Gastroesophageal sphincter (tissue), 4 donors: ENCODE measurements at regions not wholly inside any gene's neighbourhood (a gene's known extent, or its start where the extent isn't known, plus 50 kb on each side); places are given as distances from the start of the nearest gene placed in this dataset.

Source experiments
- ATAC-seq: fragments of 150-250 bp; one replicate; pipeline ENCODE4 v1.9.1; 2016; ENCODE audit warnings: mild to moderate bottlenecking, moderate library complexity
- H3K27ac ChIP-seq, 4 donors: fragments of 200-600 bp; sonication (generic) in 3 of 4; 1 replicate in 3 of 4; 2 replicates in 1 of 4; pipeline ENCODE4 v1.5.1; 2016 to 2019
- H3K27me3 ChIP-seq: fragments of 200-600 bp; sonication (generic); one replicate; pipeline ENCODE4 v1.5.1; 2019
- H3K36me3 ChIP-seq, 2 donors: fragments of 200-600 bp; sonication (generic); one replicate each; pipeline ENCODE4 v1.5.1; 2019; ENCODE audit warnings: control low read depth in 1 of 2
- H3K4me1 ChIP-seq, 3 donors: fragments of 200-600 bp; sonication (generic); 1 replicate in 2 of 3; 2 replicates in 1 of 3; pipeline ENCODE4 v1.5.1; 2016 to 2019; ENCODE audit warnings: control low read depth in 2 of 3
- H3K4me3 ChIP-seq, 2 donors: fragments of 200-600 bp; sonication (generic); one replicate each; pipeline ENCODE4 v1.5.1; 2019; ENCODE audit warnings: mild to moderate bottlenecking in 1 of 2, moderate library complexity in 1 of 2
- H3K9me3 ChIP-seq, 3 donors: fragments of 200-600 bp; sonication (generic); one replicate each; pipeline ENCODE4 v1.5.1; 2017 to 2019; ENCODE audit warnings: control low read depth in 2 of 3
- CTCF ChIP-seq, 4 experiments: fragments of 200-600 bp in 2 of 4; fragments of 450-650 bp in 2 of 4; sonication (generic) in 1 of 4; IDR thresholded peaks; one replicate each; pipeline ENCODE4 v1.5.1; 2017 to 2019; ENCODE audit warnings: antibody characterized with exemption in 4 of 4, mild to moderate bottlenecking in 2 of 4, moderate library complexity in 2 of 4
- EP300 ChIP-seq: sonication (generic); formaldehyde crosslinking; IDR thresholded peaks from one replicate; pipeline ENCODE4 v1.6.1; 2017; ENCODE audit warnings: antibody characterized with exemption, mild to moderate bottlenecking
- POLR2A ChIP-seq, 2 donors: fragments of 450-650 bp; IDR thresholded peaks; one replicate each; pipeline ENCODE4 v1.6.1; 2017; ENCODE audit warnings: antibody characterized with exemption in 2 of 2, mild to moderate bottlenecking in 2 of 2, moderate library complexity in 1 of 2
- POLR2AphosphoS5 ChIP-seq: sonication (generic); formaldehyde crosslinking; IDR thresholded peaks from one replicate; pipeline ENCODE4 v1.6.1; 2017; ENCODE audit warnings: antibody characterized with exemption
- WGBS, 2 donors: methylation state at CpG; one replicate each; pipeline ENCODE4 v1.1.5; 2018; ENCODE audit warnings: low coverage in 1 of 2; 5-methylcytosine and 5-hydroxymethylcytosine counted together

- ATAC-seq, result no peak
- TF ChIP-seq POLR2AphosphoS5 (no peak), POLR2A (IDR thresholded peaks at IDR 0.05) (no peak), CTCF (IDR thresholded peaks at IDR 0.05) (no peak), EP300 (no peak)
- peaks cover 50% of the 10 kb centered on the region for H3K27me3 ChIP-seq
- no peaks in the 10 kb centered on the region for H3K4me1 ChIP-seq
- WGBS, 2 donors, result 70 to 79% methylated on average over 7 to 8 of the region's 8 CpGs
- H3K4me3 ChIP-seq, result no peak overlapping the region
- peaks cover 0 to 20% (median 0%) of the 10 kb centered on the region in 3 donors for H3K9me3 ChIP-seq
- H3K27ac ChIP-seq, result no peak overlapping the region
- H3K36me3 ChIP-seq, result no peaks in the 10 kb centered on the region
Observed at GRCh38 chr21:36608041-36608896, 90.6 kb upstream of the SIM2 start.

- peaks cover 0 to 26% (median 0%) of the 10 kb centered on the region in 3 donors for H3K9me3 ChIP-seq
- WGBS, 2 donors, result 67 to 78% methylated on average over 1 of the region's 1 CpG
- H3K4me3 ChIP-seq, result no peak overlapping the region
- no peaks in the 10 kb centered on the region for H3K4me1 ChIP-seq
- H3K36me3 ChIP-seq, result no peaks in the 10 kb centered on the region
- H3K27ac ChIP-seq, result no peak overlapping the region
- no peak for TF ChIP-seq POLR2A (IDR thresholded peaks at IDR 0.05)
- TF ChIP-seq CTCF (IDR thresholded peaks at IDR 0.05), result no peak
- TF ChIP-seq POLR2AphosphoS5, result no peak
- TF ChIP-seq EP300, result no peak
- no peak for ATAC-seq
- H3K27me3 ChIP-seq, result peaks cover 55% of the 10 kb centered on the region
Observed at GRCh38 chr21:36608897-36609225, 90.1 kb upstream of the SIM2 start.

GRCh38 chr21:36609654-36610053, 89.3 kb upstream of the SIM2 start:
- Histone ChIP-seq H3K27me3 (peaks cover 60% of the 10 kb centered on the region), H3K4me3 (no peak overlapping the region), H3K4me1 (no peaks in the 10 kb centered on the region), H3K36me3 (no peaks in the 10 kb centered on the region), H3K9me3 (peaks cover 0 to 34% (median 0%) of the 10 kb centered on the region in 3 donors), H3K27ac (no peak overlapping the region)
- TF ChIP-seq POLR2AphosphoS5 (no peak), EP300 (no peak), CTCF (IDR thresholded peaks at IDR 0.05) (no peak), POLR2A (IDR thresholded peaks at IDR 0.05) (no peak)
- ATAC-seq, result no peak

- Histone ChIP-seq H3K9me3 (peaks cover 0 to 39% (median 0%) of the 10 kb centered on the region in 3 donors), H3K27me3 (peaks cover 60% of the 10 kb centered on the region), H3K27ac (no peak overlapping the region), H3K4me1 (no peaks in the 10 kb centered on the region), H3K36me3 (no peaks in the 10 kb centered on the region), H3K4me3 (no peak overlapping the region)
- WGBS, 2 donors, result 13 to 15% methylated on average over 1 of the region's 1 CpG
- no peak for ATAC-seq
- TF ChIP-seq CTCF (IDR thresholded peaks at IDR 0.05) (no peak), EP300 (no peak), POLR2A (IDR thresholded peaks at IDR 0.05) (no peak)
Observed at GRCh38 chr21:36610201-36610600, 88.7 kb upstream of the SIM2 start.

- ATAC-seq, result no peak
- Histone ChIP-seq H3K36me3 (no peaks in the 10 kb centered on the region), H3K9me3 (peaks cover 0 to 47% (median 0%) of the 10 kb centered on the region in 3 donors), H3K4me3 (no peak overlapping the region), H3K27me3 (peaks cover 58% of the 10 kb centered on the region), H3K27ac (no peak overlapping the region), H3K4me1 (no peaks in the 10 kb centered on the region)
- 61 to 68% methylated on average over 6 to 7 of the region's 7 CpGs for WGBS, 2 donors
- TF ChIP-seq EP300, result no peak
- TF ChIP-seq CTCF (IDR thresholded peaks at IDR 0.05), result no peak
- TF ChIP-seq POLR2AphosphoS5, result no peak
- no peak for TF ChIP-seq POLR2A (IDR thresholded peaks at IDR 0.05)
Observed at GRCh38 chr21:36610935-36611334, 88.0 kb upstream of the SIM2 start.
